PC-9 (cell line): ENCODE measurements at regions not wholly inside any gene's neighbourhood (a gene's known extent, or its start where the extent isn't known, plus 50 kb on each side); places are given as distances from the start of the nearest gene placed in this dataset.

Experiments used
- BruUV-seq: library from RNA; stranded (reverse); fragments of 400-500 nt; replicated peaks from 2 replicates; lab custom pipeline; 2021; lab: Mats Ljungman, UMichigan
- CTCF ChIA-PET: fragments of 300-600 bp; sonication (Branson Sonifier 250); formaldehyde crosslinking; loops from one replicate; lab custom pipeline; 2022; ENCODE audit warnings: antibody characterized with exemption; lab: Charles Lee
- POLR2A ChIA-PET: fragments of 300-600 bp; sonication (Branson Sonifier 250); formaldehyde crosslinking; loops from one replicate; lab custom pipeline; 2022; ENCODE audit warnings: antibody characterized with exemption; ENCODE audit not compliant: unreplicated experiment; lab: Charles Lee
- DNase-seq, 2 experiments: peaks; one replicate each; pipeline versions ENCODE4 v3.0.0 to v3.0.0-alpha.2; 2015 to 2022; ENCODE audit warnings: mixed read lengths in 1 of 2
- H2AFZ ChIP-seq: fragments of 200-600 bp; sonication (generic); 2 replicates; pipeline ENCODE4 v1.8.1; 2017; ENCODE audit warnings: antibody characterized with exemption
- H3F3A ChIP-seq: fragments of 200-600 bp; sonication (generic); 2 replicates; pipeline ENCODE4 v1.8.1; 2017; ENCODE audit warnings: antibody characterized with exemption, mild to moderate bottlenecking, low read depth; ENCODE audit not compliant: insufficient read depth
- H3K27ac ChIP-seq: fragments of 200-600 bp; sonication (generic); 2 replicates; pipeline ENCODE4 v1.6.1; 2016; ENCODE audit warnings: mixed run types
- H3K27me3 ChIP-seq: fragments of 200-600 bp; sonication (generic); 2 replicates; pipeline ENCODE4 v1.6.1; 2016; ENCODE audit warnings: low read depth, mixed run types; ENCODE audit not compliant: insufficient read depth
- H3K36me3 ChIP-seq: fragments of 200-600 bp; sonication (generic); 2 replicates; pipeline ENCODE4 v1.6.1; 2016; ENCODE audit warnings: low read depth, mixed run types
- H3K4me1 ChIP-seq: fragments of 200-600 bp; sonication (generic); replicated peaks from 2 replicates; pipeline ENCODE4 v1.6.1; 2016; ENCODE audit warnings: mixed run types; ENCODE audit not compliant: insufficient read depth
- H3K4me2 ChIP-seq: fragments of 200-600 bp; sonication (generic); 2 replicates; pipeline ENCODE4 v1.6.1; 2017; ENCODE audit warnings: mixed run types
- H3K4me3 ChIP-seq: fragments of 200-600 bp; sonication (generic); 2 replicates; pipeline ENCODE4 v1.6.1; 2016; ENCODE audit warnings: mixed run types
- H3K79me2 ChIP-seq: fragments of 200-600 bp; sonication (generic); 2 replicates; pipeline ENCODE4 v1.6.1; 2017; ENCODE audit warnings: low read depth, mixed run types
- H3K9me2 ChIP-seq: fragments of 200-600 bp; sonication (generic); 2 replicates; pipeline ENCODE4 v1.8.1; 2017; ENCODE audit warnings: mild to moderate bottlenecking; ENCODE audit not compliant: insufficient read depth
- H3K9me3 ChIP-seq: fragments of 200-600 bp; sonication (generic); 2 replicates; pipeline ENCODE4 v1.8.1; 2016; ENCODE audit warnings: low read depth; ENCODE audit not compliant: insufficient read depth
- H4K20me1 ChIP-seq: fragments of 200-600 bp; sonication (generic); 2 replicates; pipeline ENCODE4 v1.8.1; 2017; ENCODE audit not compliant: insufficient read depth
- EZH2 ChIP-seq: fragments of 200-600 bp; sonication (generic); IDR thresholded peaks from 2 replicates; pipeline ENCODE4 v1.8.0; 2017; ENCODE audit warnings: antibody characterized with exemption, low read depth
- intact Hi-C: fragments of 100-400 bp; cut with micrococcal nuclease; formaldehyde crosslinking; loops from one replicate; pipeline ENCODE4 v1.10.0; 2022; ENCODE audit not compliant: unreplicated experiment
- TF ChIP-seq, protein P1 (sequence below): fragments of 200-600 bp; sonication (generic); conservative IDR thresholded peaks from 2 replicates; pipeline ENCODE4 v1.6.1; 2017; ENCODE audit warnings: mixed run types, antibody characterized with exemption, mild to moderate bottlenecking, moderate library complexity

DNA sequence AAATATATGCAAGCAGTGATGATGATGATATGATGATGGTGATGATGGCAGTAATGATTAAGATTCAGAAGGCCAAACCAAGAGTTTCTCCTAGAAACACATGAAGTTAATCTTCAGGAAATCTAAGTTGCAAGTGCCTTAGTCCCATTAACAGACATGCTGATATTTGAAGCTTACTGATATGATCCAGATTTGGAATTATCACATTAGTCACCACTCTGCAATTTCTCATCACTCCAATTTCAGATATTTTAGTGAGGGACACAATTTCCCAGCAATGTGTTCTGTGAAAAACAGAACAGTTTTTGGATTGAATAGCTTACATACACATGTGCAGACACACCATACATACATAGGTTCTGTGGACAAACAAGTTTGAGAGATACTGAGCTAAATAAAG lies 411.4 kb upstream of the FAT3 start:
- H3K79me2 ChIP-seq, result no peaks in the 10 kb centered on the region
- no peaks in the 10 kb centered on the region for H3K4me1 ChIP-seq
- H3K27me3 ChIP-seq, result no peaks in the 10 kb centered on the region
- no peaks in the 10 kb centered on the region for H4K20me1 ChIP-seq
- no peak overlapping the region for H3K4me3 ChIP-seq
- TF ChIP-seq, protein P1, sequence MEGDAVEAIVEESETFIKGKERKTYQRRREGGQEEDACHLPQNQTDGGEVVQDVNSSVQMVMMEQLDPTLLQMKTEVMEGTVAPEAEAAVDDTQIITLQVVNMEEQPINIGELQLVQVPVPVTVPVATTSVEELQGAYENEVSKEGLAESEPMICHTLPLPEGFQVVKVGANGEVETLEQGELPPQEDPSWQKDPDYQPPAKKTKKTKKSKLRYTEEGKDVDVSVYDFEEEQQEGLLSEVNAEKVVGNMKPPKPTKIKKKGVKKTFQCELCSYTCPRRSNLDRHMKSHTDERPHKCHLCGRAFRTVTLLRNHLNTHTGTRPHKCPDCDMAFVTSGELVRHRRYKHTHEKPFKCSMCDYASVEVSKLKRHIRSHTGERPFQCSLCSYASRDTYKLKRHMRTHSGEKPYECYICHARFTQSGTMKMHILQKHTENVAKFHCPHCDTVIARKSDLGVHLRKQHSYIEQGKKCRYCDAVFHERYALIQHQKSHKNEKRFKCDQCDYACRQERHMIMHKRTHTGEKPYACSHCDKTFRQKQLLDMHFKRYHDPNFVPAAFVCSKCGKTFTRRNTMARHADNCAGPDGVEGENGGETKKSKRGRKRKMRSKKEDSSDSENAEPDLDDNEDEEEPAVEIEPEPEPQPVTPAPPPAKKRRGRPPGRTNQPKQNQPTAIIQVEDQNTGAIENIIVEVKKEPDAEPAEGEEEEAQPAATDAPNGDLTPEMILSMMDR, result no peak
- no peak for TF ChIP-seq EZH2
- no peaks in the 10 kb centered on the region for H3K9me3 ChIP-seq
- POLR2A ChIA-PET, result no interaction called here
- no peaks in the 10 kb centered on the region for H3F3A ChIP-seq
- no peaks in the 10 kb centered on the region for H3K36me3 ChIP-seq
- H3K9me2 ChIP-seq, result no peaks in the 10 kb centered on the region
- CTCF ChIA-PET, result no interaction called here
- H2AFZ ChIP-seq, result no peak overlapping the region
- DNase-seq, result no peak
- intact Hi-C loops, result no loop called here
- no TSS peak for BruUV-seq
- H3K27ac ChIP-seq, result no peak overlapping the region
- no peak overlapping the region for H3K4me2 ChIP-seq

DNA sequence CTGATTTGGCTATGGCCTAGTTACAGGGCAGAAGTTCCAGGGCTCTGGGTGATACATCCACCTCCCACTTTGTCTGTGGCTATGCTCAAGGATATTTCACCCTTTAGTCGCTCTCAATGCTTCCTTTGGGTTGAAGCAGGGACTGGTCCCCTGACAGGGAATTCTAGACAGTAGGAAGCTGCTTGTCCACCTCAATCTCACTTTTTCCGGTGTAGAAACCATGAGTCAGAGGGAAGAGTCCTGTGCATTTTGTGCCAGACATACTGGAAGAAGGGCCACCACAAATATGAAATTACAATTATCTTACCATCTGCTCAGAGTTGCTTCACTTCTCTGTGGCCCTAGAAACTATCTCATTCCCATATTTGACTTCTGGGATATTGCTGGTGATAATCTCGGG lies 413.7 kb upstream of the FAT3 start:
- DNase-seq, result no peak
- no peaks in the 10 kb centered on the region for H3K79me2 ChIP-seq
- H3K27ac ChIP-seq, result no peak overlapping the region
- H3F3A ChIP-seq, result no peaks in the 10 kb centered on the region
- no peaks in the 10 kb centered on the region for H3K36me3 ChIP-seq
- no peaks in the 10 kb centered on the region for H3K9me3 ChIP-seq
- intact Hi-C loops, result no loop called here
- H4K20me1 ChIP-seq, result no peaks in the 10 kb centered on the region
- ChIA-PET POLR2A (no interaction called here), CTCF (no interaction called here)
- no peak overlapping the region for H2AFZ ChIP-seq
- no TSS peak for BruUV-seq
- TF ChIP-seq, protein P1, result no peak
- no peak for TF ChIP-seq EZH2
- no peak overlapping the region for H3K4me2 ChIP-seq
- H3K9me2 ChIP-seq, result no peaks in the 10 kb centered on the region
- no peaks in the 10 kb centered on the region for H3K27me3 ChIP-seq
- H3K4me1 ChIP-seq, result no peaks in the 10 kb centered on the region
- H3K4me3 ChIP-seq, result no peak overlapping the region

DNA sequence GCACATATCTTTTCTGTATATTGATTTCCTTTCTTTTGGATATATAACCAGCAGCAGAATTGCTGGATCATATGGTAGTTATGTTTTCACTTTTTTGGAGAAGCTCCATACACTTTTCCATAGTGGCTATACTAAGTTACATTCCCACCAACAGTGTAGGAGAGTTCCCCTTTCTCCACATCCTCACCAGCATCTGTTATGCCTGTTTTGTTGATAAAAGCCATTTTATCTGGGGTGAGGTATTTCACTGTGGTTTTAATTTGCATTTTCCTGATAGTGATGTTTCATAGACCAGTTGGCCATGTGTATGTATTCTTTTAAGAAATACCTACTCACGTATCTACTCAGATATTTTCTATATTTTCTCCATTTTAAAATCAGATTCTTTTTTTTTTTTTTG lies 419.3 kb upstream of the FAT3 start:
- BruUV-seq, result no TSS peak
- H3F3A ChIP-seq, result no peaks in the 10 kb centered on the region
- H3K27ac ChIP-seq, result no peak overlapping the region
- no peaks in the 10 kb centered on the region for H3K9me3 ChIP-seq
- DNase-seq, result no peak
- intact Hi-C loops, result no loop called here
- H3K4me2 ChIP-seq, result no peak overlapping the region
- POLR2A ChIA-PET, result no interaction called here
- no peaks in the 10 kb centered on the region for H3K27me3 ChIP-seq
- H3K9me2 ChIP-seq, result no peaks in the 10 kb centered on the region
- no peak overlapping the region for H3K4me3 ChIP-seq
- no peaks in the 10 kb centered on the region for H3K4me1 ChIP-seq
- no peaks in the 10 kb centered on the region for H3K36me3 ChIP-seq
- CTCF ChIA-PET, result no interaction called here
- no peak for TF ChIP-seq EZH2
- TF ChIP-seq, protein P1, result no peak
- no peaks in the 10 kb centered on the region for H4K20me1 ChIP-seq
- no peak overlapping the region for H2AFZ ChIP-seq
- no peaks in the 10 kb centered on the region for H3K79me2 ChIP-seq
